ENCODE measurements at regions not wholly inside any gene's neighbourhood (a gene's known extent, or its start where the extent isn't known, plus 50 kb on each side); places are given as distances from the start of the nearest gene placed in this dataset.

GRCh38 chr4:124974152-124974551 lies 261.6 kb upstream of the ANKRD50 start:
- DNase-seq = no peak

- DNase-seq = no peak
Observed at GRCh38 chr4:124973716-124974115, 261.2 kb upstream of the ANKRD50 start.

DNA sequence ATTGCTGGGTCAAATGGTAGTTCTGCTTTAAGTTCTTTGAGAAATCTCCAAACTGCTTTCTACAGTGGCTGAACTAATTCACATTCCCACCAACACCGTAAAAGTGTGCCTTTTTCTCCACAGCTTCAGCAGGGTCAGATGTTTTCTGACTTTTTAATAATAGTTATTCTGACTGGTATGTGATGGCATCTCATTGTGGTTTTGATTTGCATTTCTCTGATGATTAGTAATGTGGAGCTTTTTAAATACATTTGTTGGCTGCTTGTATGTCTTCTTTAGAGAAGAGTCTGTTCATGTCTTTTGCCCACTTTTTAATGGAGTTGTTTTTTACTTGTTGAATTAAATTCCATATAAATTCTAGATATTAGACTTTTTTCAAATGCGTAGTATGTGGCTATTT lies 257.5 kb upstream of the ANKRD50 start:
- DNase-seq = no peak

- no peak for DNase-seq
Observed at GRCh38 chr4:124965497-124965891, 253.0 kb upstream of the ANKRD50 start.

- DNase-seq = no peak
Observed at GRCh38 chr4:124964852-124965496, 252.4 kb upstream of the ANKRD50 start.

- DNase-seq = no peak
Observed at GRCh38 chr4:124964251-124964650, 251.7 kb upstream of the ANKRD50 start.

GRCh38 chr4:124961138-124961750 lies 248.7 kb upstream of the ANKRD50 start:
- DNase-seq = no peak

DNA sequence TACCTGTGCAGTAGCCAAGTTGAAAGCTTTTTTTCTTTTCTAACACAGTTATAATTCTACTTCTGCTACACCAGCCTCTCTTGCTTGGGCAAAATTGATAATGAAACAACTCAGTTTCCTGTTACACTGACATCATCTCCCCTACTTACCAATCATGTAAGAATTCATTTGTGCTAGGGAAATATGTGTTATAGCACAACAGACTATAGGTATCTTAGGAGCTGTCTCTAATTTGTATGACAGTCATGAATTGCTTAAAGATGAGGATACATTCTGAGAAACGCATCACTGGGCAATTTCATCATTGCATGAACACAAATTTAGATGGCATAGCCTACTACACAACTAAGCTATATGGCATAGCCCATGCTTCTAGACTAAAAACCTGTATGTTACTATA lies 246.3 kb upstream of the ANKRD50 start:
- DNase-seq = no peak

GRCh38 chr4:124955476-124955875 lies 242.9 kb upstream of the ANKRD50 start:
- DNase-seq = no peak

DNA sequence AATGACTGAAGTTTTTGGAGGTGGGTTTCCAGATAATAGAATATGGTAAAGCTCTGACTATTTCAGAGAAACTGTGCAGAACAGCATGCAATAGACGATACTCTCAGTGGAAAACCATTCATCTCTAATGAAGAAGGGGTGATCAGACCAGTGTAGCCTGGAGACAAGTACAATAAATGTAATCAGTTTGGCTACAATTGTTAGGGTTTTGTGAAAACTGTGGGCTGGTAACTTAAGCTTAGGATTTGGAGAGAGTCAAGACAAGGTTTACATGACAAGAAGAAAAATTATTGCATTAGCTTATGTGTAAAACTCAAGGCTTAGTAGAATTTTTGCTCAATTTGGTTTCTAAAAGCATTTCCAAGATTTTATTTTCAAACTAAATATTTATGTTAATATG lies 241.5 kb upstream of the ANKRD50 start:
- DNase-seq = no peak

GRCh38 chr4:124953486-124953885 lies 241.0 kb upstream of the ANKRD50 start:
- DNase-seq = no peak

- DNase-seq = no peak
Observed at GRCh38 chr4:124953061-124953460, 240.5 kb upstream of the ANKRD50 start.

GRCh38 chr4:124952601-124953000 lies 240.1 kb upstream of the ANKRD50 start:
- DNase-seq = no peak

DNA sequence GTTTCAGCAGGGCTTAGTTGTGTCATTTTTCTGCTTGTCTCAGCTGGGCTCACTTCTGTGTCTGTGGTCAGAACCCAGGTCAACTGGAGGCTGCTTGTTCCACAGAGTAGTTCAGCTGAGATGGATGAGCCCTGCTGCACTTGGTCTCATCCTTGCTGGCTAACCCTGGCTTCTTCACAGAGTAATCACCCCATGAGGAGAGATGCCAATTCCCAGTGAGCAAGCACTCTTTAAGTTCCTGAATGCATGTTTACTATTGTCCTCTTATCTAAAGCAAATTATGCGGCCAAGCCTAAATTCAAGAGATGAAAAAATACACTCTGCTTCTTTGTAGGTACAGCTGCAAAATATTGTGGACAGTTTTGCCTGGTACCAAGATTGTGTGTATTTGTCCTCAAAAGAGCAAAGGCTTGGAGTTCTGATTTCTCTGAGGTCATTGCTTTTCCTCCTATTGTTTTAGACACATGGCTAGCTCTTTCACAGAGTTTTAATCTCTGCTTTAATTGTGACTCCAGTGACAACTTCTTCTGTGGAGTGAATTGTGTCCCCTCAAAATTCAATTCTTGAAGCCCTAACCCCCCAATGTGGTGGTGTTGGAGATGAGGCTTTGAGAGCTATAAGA lies 236.6 kb upstream of the ANKRD50 start:
- no peak for DNase-seq

GRCh38 chr4:124947622-124948265 lies 235.2 kb upstream of the ANKRD50 start:
- no peak for DNase-seq

- no peak for DNase-seq
Observed at GRCh38 chr4:124946696-124947095, 234.2 kb upstream of the ANKRD50 start.

- no peak for DNase-seq
Observed at GRCh38 chr4:124945422-124945821, 232.9 kb upstream of the ANKRD50 start.

GRCh38 chr4:124943938-124944337 lies 231.4 kb upstream of the ANKRD50 start:
- no peak for DNase-seq

- no peak for DNase-seq
Observed at GRCh38 chr4:124943145-124943889, 230.8 kb upstream of the ANKRD50 start.

DNA sequence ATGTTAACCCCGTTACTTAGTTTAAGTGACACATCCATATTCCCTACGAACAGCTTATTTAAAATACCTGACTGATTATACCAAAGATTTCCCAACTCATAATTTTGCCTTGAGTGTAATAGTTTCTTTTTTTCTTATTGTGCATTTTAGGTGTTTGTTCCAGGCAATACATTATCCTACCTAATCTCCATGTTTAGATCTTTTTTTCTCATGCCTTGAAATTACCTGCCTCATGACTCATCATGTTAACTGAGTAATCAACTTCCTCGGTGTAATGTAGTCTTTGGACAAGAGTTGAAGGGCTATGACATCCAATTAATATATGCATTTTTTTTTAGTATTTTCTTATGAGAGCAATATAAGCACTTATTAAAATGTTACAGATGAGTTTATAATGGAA lies 228.7 kb upstream of the ANKRD50 start:
- DNase-seq = no peak

DNA sequence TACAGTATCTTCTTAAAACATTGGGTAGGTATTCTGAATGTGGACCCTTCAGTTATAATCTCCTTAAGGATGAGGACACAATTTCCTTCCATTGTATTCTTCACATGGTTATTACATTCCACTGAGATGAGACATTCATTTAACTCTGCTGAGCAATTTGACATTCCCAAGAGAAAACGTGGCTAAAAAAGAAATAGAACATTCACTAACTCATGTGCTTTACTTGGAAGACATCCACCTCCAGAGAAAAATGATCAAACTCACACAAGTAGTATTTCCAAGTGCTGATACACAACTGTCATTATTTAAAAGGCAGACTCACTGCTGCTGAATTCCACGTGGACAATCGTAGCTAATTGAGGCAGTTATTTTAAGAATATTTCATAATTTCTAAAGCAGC lies 227.9 kb upstream of the ANKRD50 start:
- DNase-seq = no peak

- DNase-seq = no peak
Observed at GRCh38 chr4:124939908-124940307, 227.4 kb upstream of the ANKRD50 start.

DNA sequence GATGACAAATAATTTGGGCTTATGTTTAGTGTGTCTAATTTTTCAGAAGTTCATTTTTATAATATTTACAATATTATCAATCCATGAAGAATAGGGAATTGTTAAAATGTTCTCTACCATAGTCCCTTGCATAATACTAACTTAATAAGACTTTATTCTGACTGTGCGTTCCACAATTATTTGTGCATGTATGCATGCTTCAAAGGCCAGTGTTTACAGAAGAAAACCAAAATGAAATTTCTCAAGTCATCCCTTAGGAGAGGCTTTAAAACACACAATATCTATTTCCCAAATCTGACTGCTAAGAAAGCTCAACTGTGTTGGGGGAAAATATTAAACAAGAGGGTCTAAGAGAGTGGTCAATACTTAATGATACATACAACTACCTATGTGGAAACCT lies 226.3 kb upstream of the ANKRD50 start:
- no peak for DNase-seq

Data from SIG-M5 (cell line).